Muscle of leg (tissue), 3 donors: ENCODE measurements at regions not wholly inside any gene's neighbourhood (a gene's known extent, or its start where the extent isn't known, plus 50 kb on each side); places are given as distances from the start of the nearest gene placed in this dataset.

Source experiments
- DNase-seq: peaks from one replicate; pipeline ENCODE4 v3.0.0; 2013
- H3K27ac ChIP-seq: one replicate; pipeline ENCODE4 v1.5.1; 2013; ENCODE audit warnings: mild to moderate bottlenecking, low read length, control low read depth
- H3K27me3 ChIP-seq: one replicate; pipeline ENCODE4 v1.6.1; 2013; ENCODE audit warnings: low read length; ENCODE audit not compliant: control insufficient read depth, insufficient read depth
- H3K36me3 ChIP-seq: one replicate; pipeline ENCODE4 v1.6.1; 2013; ENCODE audit warnings: low read length; ENCODE audit not compliant: control insufficient read depth, insufficient read depth
- H3K4me1 ChIP-seq: one replicate; pipeline ENCODE4 v1.6.1; 2013; ENCODE audit warnings: low read length; ENCODE audit not compliant: control insufficient read depth, insufficient read depth
- H3K4me3 ChIP-seq: one replicate; pipeline ENCODE4 v1.5.1; 2013; ENCODE audit warnings: low read length, control low read depth
- H3K9me3 ChIP-seq: replicated peaks from 2 replicates; pipeline ENCODE4 v1.6.1; 2013; ENCODE audit warnings: low read depth, low read length; ENCODE audit not compliant: control insufficient read depth
- WGBS: methylation state at CpG from one replicate; pipeline ENCODE4 v1.1.5; 2013; ENCODE audit warnings: missing lambda C conversion rate; ENCODE audit not compliant: insufficient coverage; 5-methylcytosine and 5-hydroxymethylcytosine counted together

DNA sequence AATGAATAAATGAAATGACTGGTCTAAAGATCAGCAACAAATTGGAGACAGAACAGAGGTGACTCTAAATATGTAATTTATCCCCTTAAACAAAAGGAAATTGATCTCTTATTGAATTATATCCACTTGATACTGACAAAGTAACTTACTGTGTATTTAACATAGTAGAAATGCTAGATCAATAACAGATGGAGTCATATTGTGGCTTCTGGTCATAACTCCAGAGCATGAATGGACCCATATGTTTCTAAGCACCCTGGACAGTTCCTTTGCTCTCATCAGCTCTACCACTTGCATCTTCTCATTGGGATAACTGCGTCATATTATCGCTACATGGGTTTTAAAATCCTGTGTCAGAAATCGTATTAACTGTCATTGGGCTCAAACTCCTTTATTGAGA is 222.3 kb downstream of the ETS1 start:
- no peaks in the 10 kb centered on the region for H3K36me3 ChIP-seq
- no peak overlapping the region for H3K4me3 ChIP-seq
- DNase-seq: peak; percentile 81
- WGBS: no CpG with 5 or more reads among the region's 3 CpGs
- no peaks in the 10 kb centered on the region for H3K4me1 ChIP-seq
- H3K9me3 ChIP-seq: no peaks in the 10 kb centered on the region
- no peaks in the 10 kb centered on the region for H3K27me3 ChIP-seq
- no peak overlapping the region for H3K27ac ChIP-seq

DNA sequence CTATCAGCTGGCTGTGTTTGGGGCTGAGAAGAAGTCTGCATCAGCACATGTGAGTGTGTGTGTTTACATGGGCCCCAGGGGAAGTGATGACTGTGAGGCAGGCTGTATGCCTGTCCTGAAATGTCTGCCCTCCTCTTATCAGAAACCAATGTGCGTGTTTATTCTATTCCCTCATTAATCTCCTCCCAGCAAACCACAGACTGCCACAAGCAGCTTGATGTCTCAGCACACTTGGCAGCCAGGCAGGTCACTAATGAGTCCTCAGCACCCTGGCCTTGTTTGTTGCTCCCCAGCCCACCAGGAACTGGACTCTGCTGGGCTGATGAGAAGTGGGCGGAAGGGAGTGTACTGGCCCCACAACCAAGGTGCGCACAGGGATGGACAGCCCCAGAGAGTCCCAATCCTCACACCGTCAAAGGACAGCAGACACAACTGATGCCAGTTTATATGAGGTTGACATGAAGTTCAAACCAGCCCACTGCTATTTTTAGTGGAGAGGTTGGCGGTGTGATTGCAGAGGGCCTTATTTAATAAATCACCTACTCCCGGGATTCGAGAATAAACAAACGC is 225.8 kb downstream of the ETS1 start:
- Histone ChIP-seq H3K4me1 (no peaks in the 10 kb centered on the region), H3K4me3 (no peak overlapping the region), H3K9me3 (no peaks in the 10 kb centered on the region), H3K36me3 (no peaks in the 10 kb centered on the region), H3K27ac (no peak overlapping the region), H3K27me3 (no peaks in the 10 kb centered on the region)
- 78% methylated on average over 5 of the region's 8 CpGs for WGBS
- DNase-seq: peak; percentile 41

DNA sequence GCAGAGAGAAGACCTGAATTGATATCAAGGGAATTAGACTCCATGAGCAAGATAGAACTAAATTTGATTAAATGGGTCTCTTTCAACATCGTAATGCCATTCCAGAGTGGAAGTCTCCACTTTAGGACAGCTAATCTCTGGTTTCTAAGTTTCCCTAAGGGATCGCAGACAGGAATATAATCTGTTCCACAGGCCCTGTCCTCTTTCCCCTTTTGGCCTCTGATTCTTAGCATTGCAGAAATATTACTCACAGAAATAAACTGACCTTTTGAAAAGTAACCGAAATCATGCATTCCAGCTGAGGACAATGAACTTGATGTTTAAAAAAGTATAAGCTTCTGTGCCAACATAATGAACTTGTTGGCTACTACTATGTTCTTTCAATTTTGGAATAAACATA is 227.8 kb downstream of the ETS1 start:
- no peak overlapping the region for H3K4me3 ChIP-seq
- WGBS: 77% methylated on average over 2 of the region's 3 CpGs
- H3K27me3 ChIP-seq: no peaks in the 10 kb centered on the region
- no peaks in the 10 kb centered on the region for H3K4me1 ChIP-seq
- no peaks in the 10 kb centered on the region for H3K36me3 ChIP-seq
- H3K27ac ChIP-seq: no peak overlapping the region
- no peak for DNase-seq
- H3K9me3 ChIP-seq: no peaks in the 10 kb centered on the region

DNA sequence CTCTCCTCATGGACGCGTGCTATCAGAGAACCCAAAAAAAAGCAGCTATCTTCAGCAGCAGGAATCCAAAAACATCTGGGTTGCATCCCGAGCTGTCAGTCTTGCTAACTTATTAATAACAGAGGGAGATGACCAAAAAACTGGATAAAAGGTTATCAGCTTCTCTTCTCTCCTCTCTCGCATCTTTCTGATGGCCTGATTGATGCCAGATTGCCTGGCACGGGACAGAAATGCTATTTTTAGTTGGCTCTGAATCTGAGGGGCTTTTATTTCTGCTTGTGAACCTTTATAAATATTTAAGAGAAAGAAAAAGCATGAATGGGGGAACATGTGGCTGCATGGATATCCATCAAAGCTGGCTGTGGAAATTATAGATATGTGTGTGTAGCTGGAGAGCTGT is 230.3 kb downstream of the ETS1 start:
- Histone ChIP-seq H3K36me3 (no peaks in the 10 kb centered on the region), H3K4me1 (no peaks in the 10 kb centered on the region), H3K27me3 (no peaks in the 10 kb centered on the region), H3K4me3 (no peak overlapping the region), H3K27ac (no peak overlapping the region), H3K9me3 (no peaks in the 10 kb centered on the region)
- WGBS: no CpG with 5 or more reads among the region's 5 CpGs
- DNase-seq: no peak

DNA sequence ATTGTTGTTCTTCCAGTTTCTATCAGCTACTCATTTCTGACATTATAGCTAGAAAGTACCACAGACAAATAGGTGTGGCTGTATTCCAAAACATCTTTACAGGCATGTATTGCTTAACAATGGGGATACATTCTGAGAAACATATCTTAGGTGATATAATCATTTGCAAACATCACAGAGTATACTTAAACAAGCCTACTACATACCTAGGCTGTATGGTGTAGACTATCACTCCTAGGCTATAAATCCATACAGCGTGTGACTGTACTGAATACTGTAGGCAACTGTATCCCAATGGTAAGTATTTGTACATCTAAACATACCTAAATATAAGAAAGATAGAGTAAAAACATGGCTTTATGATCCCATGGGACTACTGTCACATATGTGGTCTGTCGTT is 231.8 kb downstream of the ETS1 start:
- Histone ChIP-seq H3K36me3 (no peaks in the 10 kb centered on the region), H3K27ac (no peak overlapping the region), H3K27me3 (no peaks in the 10 kb centered on the region), H3K4me3 (no peak overlapping the region), H3K9me3 (no peaks in the 10 kb centered on the region), H3K4me1 (no peaks in the 10 kb centered on the region)
- DNase-seq: no peak
- 71% methylated on average over 1 of the region's 2 CpGs for WGBS

DNA sequence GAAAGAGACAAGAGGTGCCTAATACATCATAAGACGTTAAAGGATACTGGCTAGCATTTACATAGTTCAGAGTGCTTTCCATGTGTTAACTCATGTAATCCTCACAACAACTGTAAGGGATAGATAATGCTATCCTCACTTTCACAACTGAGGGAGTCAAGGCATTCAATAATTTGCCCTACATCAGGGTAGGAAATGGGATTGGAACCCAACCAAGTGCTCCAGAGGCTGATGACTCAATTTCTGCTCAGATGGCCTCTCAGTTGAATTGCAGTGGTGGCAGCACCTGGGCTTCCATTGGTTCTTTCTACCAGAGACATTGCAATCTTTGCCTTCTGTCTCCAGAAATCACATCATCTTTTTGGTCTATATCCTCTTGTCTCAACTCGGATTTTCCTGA is 232.9 kb downstream of the ETS1 start:
- Histone ChIP-seq H3K4me3 (no peak overlapping the region), H3K4me1 (no peaks in the 10 kb centered on the region), H3K36me3 (no peaks in the 10 kb centered on the region), H3K27me3 (no peaks in the 10 kb centered on the region), H3K9me3 (no peaks in the 10 kb centered on the region), H3K27ac (no peak overlapping the region)
- WGBS: 100% methylated on average over 1 of the region's 2 CpGs
- no peak for DNase-seq

DNA sequence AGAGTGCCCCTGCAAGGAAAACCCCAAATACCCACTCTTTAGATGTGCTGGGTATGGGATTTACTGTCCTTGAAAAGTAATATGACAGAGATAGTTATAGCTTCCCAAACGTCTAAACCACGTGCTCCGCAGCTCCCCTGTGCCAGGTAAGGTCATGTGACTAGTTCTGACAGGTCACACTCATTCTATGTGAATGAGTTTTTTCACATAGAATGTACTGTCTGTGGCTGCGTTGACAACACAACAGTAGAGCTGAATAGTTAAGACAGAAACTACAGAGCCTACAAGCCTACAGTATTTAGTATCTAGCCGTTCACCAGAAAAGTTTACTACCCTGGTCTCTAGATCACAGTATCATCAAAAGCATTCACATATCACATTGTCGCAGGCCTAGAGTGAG is 236.2 kb downstream of the ETS1 start:
- Histone ChIP-seq H3K36me3 (no peaks in the 10 kb centered on the region), H3K27ac (no peak overlapping the region), H3K9me3 (no peaks in the 10 kb centered on the region), H3K4me3 (no peak overlapping the region), H3K27me3 (no peaks in the 10 kb centered on the region), H3K4me1 (no peaks in the 10 kb centered on the region)
- DNase-seq: no peak
- WGBS: no CpG with 5 or more reads among the region's 6 CpGs

DNA sequence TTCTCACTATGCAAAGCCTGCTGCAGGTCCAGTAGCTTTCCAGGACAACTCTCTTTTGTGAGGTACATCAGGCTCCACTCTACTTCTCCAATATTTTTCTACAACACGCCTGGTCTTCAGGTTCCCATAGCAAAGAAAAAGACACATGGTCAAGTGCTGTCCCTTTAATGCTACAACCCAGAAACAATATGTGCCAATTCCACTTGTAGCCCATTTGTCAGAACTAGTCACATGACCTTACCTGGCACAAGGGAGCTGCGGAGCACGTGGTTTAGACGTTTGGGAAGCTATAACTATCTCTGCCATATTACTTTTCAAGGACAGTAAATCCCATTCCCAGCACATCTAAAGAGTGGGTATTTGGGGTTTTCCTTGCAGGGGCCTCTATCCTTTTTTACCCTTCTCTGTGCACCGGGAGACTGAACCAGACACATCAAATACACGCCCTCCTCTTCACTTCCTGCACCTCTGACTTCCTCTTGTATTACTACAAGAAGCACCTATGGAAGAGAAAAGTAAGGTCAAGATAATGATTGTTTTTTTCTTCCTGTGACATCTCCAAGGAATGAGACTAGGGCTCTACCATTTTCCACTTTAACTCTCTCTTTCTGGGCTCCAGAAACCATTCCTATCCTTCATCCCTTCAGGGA is 237.6 kb downstream of the ETS1 start:
- H3K4me3 ChIP-seq: no peak overlapping the region
- whole genome bisulfite sequencing: 80% methylated on average over 1 of the region's 6 CpGs

DNA sequence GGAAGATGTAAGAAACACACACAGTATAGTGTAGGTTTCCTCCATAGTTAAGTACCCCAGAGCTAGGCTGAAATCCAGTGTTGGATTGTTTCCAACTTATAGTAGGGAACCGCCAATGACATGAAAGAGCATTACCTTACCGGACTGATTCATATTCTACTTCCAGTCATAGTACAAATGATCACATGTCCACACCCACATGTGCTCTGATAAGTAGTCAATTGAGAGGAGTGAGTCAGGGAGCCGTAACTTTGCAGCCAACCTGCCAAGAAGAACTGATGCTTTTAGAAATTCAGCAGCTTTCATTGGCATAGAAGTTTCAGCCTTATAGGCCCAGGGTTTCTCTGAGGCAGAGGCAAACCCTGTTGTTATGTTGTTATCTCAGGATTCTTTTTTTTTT is 240.6 kb downstream of the ETS1 start:
- Histone ChIP-seq H3K27me3 (no peaks in the 10 kb centered on the region), H3K4me3 (no peak overlapping the region), H3K4me1 (peaks cover 10% of the 10 kb centered on the region), H3K27ac (no peak overlapping the region), H3K9me3 (no peaks in the 10 kb centered on the region), H3K36me3 (no peaks in the 10 kb centered on the region)
- DNase-seq: no peak
- WGBS: no CpG with 5 or more reads among the region's 3 CpGs

More for the DNA sequence above, 237.6 kb downstream of the ETS1 start:
- H3K27ac ChIP-seq: no peak overlapping the region
- no peaks in the 10 kb centered on the region for H3K36me3 ChIP-seq
- H3K9me3 ChIP-seq: no peaks in the 10 kb centered on the region
- DNase-seq: no peak
- no peaks in the 10 kb centered on the region for H3K27me3 ChIP-seq
- H3K4me1 ChIP-seq: no peaks in the 10 kb centered on the region

DNA sequence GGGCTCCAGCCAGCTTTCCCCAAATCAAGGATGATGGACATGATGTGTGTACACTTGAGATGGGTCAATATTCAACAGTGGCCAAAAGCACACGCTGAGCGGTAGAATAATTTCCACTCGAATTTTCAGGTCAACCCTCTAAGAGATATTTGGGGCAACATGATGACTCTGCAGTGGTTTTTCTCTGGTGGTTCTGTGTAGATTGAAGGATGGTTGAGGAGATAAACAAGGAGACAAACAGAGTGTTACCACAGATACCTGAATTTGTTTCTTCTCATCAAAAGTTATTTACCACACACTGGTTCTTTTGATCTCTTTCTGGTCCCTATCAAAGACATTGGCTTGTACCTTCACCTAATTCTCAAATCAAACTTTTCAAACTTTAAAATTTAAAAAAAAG is 242.0 kb downstream of the ETS1 start:
- peaks cover 15% of the 10 kb centered on the region for H3K4me1 ChIP-seq
- no peak overlapping the region for H3K4me3 ChIP-seq
- H3K27me3 ChIP-seq: no peaks in the 10 kb centered on the region
- no CpG with 5 or more reads among the region's 3 CpGs for WGBS
- H3K9me3 ChIP-seq: no peaks in the 10 kb centered on the region
- DNase-seq: no peak
- H3K27ac ChIP-seq: no peak overlapping the region
- H3K36me3 ChIP-seq: no peaks in the 10 kb centered on the region

DNA sequence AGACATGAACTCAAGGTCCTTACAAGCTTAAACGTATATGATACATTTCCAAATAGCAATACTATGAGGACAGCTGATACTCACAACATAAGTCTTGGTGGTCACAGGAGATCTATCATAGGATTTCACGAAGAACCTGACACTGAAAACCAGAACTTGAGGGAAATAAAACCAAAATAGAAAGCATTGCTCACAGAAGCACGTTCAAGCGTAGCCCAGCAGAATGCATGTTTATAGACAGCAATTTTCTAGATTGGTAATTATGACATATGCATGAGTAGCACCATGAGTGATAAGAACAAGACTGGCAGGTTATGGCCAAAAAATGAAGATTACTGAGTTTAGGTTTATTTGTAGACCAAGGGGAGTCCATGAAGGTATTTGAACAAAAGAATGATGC is 243.5 kb downstream of the ETS1 start:
- Histone ChIP-seq H3K4me3 (no peak overlapping the region), H3K9me3 (no peaks in the 10 kb centered on the region), H3K36me3 (no peaks in the 10 kb centered on the region), H3K27ac (no peak overlapping the region), H3K27me3 (no peaks in the 10 kb centered on the region), H3K4me1 (peaks cover 15% of the 10 kb centered on the region)
- 75% methylated on average over 3 of the region's 4 CpGs for WGBS
- DNase-seq: no peak
